Left renal cortex interstitium (tissue), 4 donors: ENCODE measurements at regions not wholly inside any gene's neighbourhood (a gene's known extent, or its start where the extent isn't known, plus 50 kb on each side); places are given as distances from the start of the nearest gene placed in this dataset.
"Not testable (repeated sequence)": the region's sequence is repeated elsewhere in the genome, so short reads cannot be mapped to it uniquely, and the experiment has no call there.

ENCODE experiments used
- DNase-seq, 4 donors: peaks; one replicate each; pipeline ENCODE4 v3.0.0-alpha.2; 2013; ENCODE audit warnings: low read depth in 4 of 4, low spot score in 2 of 4, missing footprints in 1 of 4

- no peak for DNase-seq
Observed at GRCh38 chr3:118791246-118791645, 243.4 kb downstream of the IGSF11 start.

DNA sequence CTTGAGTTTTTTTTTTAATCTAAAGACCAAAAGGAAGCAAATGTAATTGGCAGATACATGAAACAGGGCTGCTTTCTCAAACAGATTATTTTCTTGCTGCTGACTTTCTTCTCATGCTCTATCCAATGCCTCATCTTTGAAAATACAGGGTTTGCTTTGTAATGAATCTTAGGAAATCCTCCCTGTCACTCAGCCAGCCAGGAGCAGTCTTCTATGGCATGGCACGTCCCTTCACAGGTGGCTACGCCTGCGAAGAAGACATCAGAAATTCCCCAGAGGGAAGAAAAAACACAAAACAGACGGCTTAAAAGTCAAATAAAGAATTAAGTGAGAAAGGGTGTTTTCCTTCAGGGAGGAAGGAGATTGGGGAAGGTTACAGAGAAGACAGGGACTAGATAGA lies 242.5 kb downstream of the IGSF11 start:
- DNase-seq = no peak

GRCh38 chr3:118793176-118793575 lies 241.5 kb downstream of the IGSF11 start:
- no peak for DNase-seq

DNA sequence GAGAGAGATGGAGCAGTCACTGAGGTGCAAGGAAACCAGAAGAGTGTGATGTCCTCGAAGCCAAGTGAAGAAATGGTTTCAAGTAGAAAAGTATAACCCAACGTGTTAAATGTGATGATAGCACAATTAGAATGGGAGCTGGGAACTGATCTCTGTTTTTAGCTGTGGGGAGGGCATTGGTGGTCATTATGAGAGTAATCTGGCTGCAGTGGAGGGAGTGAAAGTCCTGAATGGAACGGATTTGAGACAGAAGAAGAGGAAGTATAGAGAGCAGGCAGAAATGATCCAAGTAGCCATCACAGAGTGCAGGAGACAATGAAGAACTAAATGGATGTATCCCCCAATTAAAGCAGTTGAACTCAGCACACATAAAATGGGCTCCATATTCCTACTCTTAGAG lies 235.3 kb downstream of the IGSF11 start:
- DNase-seq = no peak

- no peak for DNase-seq
Observed at GRCh38 chr3:118801899-118802298, 232.7 kb downstream of the IGSF11 start.

GRCh38 chr3:118802325-118803095 lies 232.1 kb downstream of the IGSF11 start:
- DNase-seq = no peak

DNA sequence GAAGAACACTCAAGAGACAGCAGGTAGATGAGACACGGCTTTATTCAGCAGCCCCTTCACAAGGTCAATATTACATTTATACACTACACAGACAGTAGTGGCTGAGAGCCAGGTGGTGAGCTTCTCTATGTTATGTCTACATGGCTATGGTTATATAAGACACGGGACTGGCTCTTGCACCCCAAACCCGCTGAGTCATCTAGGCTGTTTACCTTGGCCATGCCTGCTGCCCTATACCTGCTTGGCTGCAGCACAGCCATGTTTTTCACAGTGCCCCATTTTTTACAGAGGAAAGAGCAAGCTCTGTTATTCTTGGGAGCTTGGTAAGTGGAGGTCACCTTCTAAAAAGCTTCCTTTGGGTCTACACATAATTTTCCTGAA lies 231.6 kb downstream of the IGSF11 start:
- no peak for DNase-seq

DNA sequence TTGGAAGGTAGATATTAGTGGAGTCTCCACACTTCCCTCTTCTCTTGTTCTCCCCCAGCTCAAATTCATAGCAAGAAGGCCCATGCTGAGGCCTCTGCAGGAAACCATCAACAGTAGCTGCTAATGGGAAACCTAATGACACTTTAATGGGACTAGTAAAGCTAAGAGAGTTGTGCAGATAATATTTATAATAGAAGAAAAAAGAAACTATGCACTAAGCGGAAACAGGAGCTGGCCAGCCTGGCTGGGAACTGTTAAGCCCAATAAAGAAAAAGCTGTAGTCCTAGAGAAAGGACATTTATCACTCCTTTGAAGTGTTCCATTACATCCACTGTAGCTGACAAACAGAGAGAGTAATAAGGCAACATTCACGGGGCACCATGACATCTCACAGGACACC lies 229.6 kb downstream of the IGSF11 start:
- DNase-seq = peak in 2 of 4 donors; percentile 9 to 12

GRCh38 chr3:118806423-118806822 lies 228.2 kb downstream of the IGSF11 start:
- no peak for DNase-seq

- DNase-seq = not testable (repeated sequence)
Observed at GRCh38 chr3:118807349-118807748, 227.3 kb downstream of the IGSF11 start.

DNA sequence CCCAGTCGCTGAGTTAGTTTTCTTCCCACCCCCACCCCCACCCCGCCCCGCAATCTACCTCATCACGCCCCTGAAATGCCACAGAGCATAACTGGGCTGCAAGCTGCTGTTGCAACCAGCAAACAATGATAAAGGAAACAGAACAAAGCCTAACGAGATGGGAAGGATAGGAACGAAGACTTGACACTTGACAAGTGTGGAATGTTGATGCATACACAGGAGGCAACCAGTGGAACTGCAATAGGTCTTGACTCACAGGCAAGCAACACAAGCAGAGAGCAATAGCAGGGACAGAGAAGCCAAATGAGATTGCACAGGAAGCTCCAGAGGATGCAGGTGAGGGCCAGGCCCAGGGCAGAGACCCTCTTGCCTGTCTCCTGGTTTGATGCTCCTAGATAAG lies 225.9 kb downstream of the IGSF11 start:
- no peak for DNase-seq

- DNase-seq = no peak
Observed at GRCh38 chr3:118809696-118810498, 224.7 kb downstream of the IGSF11 start.

DNA sequence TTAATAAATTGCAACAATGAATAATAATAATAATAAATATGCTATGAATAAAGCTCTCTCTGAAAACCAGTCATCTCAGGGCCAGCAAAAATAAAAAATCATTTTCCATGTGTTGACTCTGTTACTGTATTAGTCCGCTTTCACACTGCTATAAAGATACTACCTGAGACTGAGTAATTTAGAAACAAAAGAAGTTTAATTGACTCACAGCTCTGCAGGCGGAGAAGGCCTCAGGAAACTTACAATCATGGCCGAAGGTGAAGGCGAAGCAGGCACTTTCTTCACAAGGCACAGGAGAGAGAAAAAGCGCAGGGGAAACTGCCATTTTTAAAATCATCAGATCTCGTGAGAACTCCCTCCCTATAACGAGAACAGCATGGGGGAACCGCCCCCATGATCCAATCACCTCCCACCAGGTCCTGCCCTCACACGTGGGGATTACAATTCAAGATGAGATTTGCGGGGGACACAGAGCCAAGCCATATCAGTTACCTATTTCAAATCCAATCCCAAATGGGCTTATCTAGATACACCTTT lies 224.1 kb downstream of the IGSF11 start:
- no peak for DNase-seq

DNA sequence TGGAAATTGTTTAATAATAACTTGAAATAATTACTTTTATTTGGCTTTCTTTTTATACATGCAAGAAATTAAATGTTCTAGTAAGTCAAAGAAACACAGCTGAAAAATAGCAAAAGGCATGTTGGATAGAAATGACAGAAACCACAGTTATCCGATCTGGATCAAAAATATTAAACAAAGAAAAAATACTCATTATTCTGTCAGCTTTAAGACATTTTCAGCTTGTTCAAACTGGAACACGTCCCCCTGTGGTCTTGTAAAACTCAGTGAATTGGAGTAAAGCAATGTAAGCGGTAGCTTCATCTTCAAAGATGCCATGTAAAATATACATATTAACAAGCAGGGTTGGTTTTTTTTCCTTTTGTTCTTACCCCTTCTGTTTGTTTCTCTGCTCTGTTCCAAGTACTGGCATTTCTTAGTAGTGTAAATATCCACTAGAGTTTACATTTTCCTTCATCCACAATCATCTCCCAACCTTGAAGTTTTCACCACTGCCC lies 223.4 kb downstream of the IGSF11 start:
- no peak for DNase-seq

DNA sequence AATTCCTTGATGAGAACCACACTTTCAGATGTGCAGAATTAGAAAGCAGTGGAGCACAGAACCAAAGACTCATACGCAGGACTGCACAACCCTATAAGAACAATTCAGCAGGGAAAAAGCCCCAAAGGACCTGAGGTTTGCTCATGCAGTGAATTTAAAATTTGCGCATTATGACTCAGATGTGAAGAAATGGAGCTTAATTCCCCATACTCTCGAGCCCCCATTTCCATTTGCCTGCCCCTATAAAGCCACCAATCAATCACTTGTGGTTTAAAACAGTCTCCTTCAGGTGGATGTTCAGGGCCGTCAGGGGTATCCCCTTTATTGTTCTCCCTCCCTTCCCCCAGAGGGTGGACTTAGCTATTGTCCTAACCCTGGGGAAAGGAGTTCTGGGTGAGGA lies 221.2 kb downstream of the IGSF11 start:
- DNase-seq = no peak

DNA sequence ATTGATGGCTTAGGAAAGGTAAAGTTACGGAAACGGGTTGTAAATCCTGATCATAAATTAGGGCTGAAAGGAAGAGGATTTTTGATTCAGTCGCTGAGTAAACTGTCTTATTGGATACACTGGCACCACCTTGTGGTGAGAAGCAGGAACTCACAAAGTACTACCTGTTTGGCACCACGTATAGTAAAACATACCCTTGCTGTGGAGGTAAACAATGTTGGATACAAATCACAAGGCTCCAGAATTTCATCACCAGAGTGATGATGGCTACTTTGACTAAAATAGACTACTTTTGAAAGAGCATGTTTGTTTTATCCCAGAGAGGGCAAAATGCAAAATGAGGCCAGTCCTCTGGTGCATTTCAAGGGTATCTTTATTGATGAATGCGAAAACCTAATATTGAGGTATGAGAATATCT lies 216.9 kb downstream of the IGSF11 start:
- DNase-seq = peak in 1 of 4 donors; percentile 50

DNA sequence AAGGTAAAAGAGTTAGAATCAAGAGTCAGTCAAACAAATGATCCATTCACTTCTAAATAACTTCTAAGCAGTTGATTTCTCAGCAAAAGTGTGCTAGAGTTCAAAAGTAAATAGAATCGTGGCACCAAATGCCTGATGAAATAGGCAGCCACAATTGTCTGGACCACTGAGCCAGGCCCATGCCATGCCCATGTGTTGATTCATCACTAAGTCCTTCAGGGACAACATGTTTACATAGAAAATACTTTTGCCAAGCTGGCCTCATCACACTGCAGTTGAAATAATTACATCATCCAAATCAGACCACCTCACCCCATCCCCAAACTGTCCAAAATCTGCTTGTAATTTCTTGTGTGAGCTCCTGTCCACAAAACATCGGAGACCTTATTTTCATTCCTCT lies 216.3 kb downstream of the IGSF11 start:
- no peak for DNase-seq

DNA sequence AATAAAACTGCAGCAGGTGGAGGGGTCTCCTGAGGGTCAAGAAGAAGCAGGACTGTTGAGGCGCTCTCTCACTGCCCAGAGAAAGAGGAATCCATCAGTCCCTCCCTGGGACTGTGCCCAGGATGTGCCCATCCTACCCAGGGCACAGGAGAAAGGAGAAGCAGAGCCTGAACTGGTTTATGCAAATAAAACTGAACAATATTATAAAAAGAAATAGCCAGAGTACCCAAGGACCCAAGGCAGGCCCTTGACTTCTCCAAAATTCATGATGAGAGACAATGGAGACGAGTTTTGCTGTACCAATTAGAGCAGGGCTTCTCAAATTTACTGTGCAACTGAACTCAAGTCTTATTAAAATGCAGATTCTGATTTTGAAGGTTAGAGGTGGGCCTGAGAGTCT lies 211.0 kb downstream of the IGSF11 start:
- DNase-seq = no peak

DNA sequence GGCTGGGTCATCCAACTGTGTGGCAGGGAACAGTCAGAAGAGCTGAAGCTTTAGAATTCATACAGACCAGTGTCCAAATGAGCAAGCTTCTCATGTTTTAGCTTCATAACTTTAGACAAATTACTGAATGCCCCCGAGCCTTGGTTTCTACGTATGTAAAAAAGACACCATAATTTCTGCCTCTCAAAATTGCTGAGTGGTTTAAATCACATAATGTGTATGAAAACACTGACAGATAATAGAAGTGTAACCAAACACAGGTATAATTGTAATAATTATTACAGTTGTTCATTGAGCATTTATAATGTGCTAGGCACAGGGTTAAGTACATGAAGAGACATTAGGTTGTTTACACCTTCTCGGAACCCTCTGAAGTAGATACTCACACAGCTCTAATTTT lies 207.2 kb downstream of the IGSF11 start:
- no peak for DNase-seq

- no peak for DNase-seq
Observed at GRCh38 chr3:118828351-118828750, 206.3 kb downstream of the IGSF11 start.

DNA sequence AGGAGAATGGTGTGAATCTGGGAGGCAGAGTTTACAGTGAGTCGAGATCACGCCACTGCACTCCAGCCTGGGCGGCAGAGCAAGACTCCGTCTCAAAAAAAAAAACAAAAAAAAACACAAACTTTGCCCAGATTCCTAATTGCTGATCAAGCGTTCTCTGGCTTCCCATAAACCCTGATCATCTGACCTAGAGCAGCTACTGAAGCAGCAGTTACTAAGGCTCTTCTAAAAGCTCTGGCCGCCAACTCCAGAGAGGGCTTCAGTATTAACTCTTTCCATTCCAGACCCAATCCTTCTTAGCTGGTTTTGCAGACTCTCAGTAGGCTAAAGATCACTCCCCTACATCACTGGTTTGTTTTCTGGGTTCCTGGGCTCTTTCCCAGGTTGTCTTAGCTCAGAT lies 201.6 kb downstream of the IGSF11 start:
- no peak for DNase-seq

DNA sequence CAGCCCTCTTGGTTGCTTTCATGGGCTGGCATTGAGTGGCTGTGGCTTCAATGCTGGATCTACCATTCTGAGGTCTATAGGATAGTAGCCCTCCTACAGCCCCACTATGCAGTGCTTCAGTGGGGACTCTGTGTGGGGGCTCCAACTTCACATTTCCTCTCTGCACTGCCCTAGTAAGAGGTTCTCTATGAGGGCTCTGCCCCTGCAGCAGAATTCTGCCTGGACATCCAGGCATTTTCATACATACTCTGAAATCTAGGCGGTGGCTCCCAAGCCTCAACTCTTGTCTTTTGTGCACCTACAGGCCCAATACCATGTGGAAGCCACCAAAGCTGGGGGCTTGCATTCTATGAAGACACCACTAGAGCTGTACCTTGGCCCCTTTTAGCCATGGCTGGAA lies 195.8 kb downstream of the IGSF11 start:
- no peak for DNase-seq
